RPMI7951 (cell line): ENCODE measurements at regions not wholly inside any gene's neighbourhood (a gene's known extent, or its start where the extent isn't known, plus 50 kb on each side); places are given as distances from the start of the nearest gene placed in this dataset.
"Not testable (repeated sequence)": the region's sequence is repeated elsewhere in the genome, so short reads cannot be mapped to it uniquely, and the experiment has no call there.

Experiments
- DNase-seq: peaks from one replicate; pipeline ENCODE4 v3.0.0-alpha.2; 2012; ENCODE audit warnings: low read depth

DNA sequence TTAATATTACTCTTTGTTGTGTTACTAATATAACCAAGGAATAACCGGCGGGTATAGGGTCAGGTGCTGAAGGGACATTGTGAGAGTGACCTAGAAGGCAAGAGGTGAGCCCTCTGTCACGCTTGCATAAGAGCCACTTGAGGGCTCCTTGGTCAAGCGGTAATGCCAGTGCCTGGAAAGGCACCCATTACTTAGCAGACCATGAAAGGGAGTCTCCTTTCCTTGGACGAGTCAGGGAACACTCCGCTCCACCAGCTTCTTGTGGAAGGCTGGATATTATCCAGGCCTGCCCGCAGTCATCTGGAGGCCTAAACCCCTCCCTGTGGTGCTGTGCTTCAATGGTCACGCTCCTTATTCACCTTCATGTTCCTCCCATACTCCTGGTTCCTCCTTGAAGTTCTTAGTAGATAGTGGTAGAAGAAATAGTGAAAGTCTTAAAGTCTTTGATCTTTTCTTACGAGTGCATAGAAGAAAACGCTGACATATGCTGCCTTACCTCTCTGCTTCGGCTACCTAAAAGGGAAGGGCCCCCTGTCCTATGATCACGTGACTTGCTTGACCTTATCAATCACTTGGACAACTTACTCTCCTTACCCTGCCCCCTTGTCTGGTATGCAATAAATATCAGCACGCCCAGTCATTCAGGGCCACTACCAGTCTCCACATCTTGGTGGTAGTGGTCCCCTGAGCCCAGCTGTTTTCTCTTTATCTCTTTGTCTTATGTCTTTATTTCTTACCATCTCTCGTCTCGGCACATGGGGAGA is 59.6 kb upstream of the DMRTB1 start:
- DNase-seq: not testable (repeated sequence)

DNA sequence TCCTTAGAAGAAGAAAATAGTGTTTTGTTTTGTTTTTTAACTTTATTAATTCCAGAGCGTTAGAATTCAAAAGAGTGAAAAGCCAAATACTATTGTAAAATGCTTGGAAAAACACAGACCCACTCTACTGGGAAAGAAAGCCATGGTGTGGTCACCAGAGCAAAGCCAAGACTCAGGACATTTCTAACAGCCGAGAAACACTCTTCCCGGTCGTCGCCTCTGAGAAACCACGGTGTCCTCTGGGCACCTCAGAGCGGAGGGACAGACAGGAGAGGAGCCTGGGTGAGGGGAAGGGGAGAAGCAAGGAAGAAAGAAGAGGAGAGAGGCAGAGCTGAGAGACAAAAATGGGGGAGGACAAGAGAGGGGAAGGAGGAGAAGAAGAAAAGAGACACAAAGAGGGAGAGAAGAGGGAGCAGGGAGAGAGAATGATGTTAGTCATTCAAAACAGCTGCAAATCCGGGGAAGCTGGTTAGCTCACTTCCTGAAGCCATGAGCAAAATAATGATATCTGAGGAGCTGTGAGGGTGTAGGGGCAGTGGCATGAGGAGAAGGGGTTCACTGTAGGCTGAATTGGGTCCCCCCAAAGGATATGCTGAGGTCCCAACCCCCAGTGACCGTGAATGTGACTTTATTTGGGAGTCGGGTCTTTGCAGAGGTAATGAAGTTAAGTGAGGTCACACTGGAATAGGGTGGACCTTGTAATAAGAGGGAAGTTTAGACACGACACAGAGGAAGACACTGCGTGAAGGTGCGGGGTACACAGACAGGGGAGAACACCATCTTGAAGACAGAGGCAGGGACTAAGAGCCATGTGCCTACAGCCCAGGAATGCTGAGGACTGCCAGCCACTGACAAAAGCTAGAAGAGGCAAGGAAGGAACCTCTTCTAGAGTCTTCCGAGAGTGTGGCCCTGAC is 58.2 kb upstream of the DMRTB1 start:
- DNase-seq: no peak

DNA sequence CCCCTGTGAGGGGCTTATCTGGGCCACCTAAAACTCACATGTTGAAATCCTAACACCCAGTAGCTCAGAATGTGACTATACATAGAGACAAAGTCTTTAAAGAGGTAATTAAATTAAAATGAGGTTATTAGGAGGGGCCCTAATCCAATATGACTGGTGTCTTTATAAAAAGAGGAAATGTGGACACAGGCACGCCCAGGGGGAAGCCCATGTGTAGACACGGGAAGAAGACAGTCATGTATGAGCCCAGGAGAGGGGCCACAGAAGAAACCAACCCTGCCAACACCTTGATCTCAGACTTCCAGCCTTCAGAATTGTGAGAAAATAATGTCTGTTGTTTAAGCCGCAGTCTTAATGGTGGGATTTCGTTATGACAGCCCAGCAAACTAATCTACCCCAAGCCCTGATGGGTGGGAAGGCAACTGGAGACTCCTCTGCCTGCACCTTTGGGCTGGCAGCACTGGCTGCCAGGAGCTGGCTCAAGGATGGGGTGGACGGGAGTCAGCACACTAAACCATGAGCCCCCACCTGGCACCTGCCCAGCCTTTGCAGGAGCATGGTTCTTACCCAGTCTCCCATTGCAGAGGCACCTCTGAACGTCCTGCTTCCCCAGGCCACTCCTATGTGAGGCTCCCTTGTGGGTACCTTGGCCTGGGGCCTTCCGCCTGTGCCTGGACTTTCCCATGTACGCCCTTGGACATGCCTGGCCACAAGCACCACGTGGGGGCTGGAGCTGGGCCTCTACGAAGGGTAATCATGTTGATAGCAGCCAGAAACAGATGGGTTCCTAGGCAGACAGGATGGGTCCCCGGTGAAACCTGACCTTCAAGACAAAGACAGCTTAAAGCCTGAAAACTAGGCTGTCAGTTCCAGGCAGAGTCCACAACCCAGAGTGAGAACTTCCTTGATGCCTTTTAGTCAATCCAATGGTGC is 57.1 kb upstream of the DMRTB1 start:
- DNase-seq: no peak

GRCh38 chr1:53402891-53403655 is 56.1 kb upstream of the DMRTB1 start:
- DNase-seq: no peak

DNA sequence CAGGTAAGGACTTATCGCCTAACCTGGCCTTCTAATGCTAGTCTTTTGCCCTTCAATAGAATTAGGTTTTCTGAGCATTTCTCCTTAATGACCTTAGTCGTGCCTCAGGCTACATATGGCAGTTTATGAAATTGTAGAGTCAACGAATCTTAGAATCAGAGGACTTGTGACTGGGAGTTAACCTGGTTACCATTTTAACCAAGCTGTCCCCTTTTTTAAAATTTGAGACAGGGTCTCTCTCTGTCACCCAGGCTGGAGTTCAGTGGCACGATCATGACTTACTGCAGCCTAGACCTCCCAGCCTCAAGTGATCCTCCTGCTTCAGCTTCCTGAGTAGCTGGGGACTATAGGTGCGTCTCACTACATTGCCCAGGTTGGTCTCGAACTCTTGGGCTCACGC is 53.5 kb upstream of the DMRTB1 start:
- no peak for DNase-seq

DNA sequence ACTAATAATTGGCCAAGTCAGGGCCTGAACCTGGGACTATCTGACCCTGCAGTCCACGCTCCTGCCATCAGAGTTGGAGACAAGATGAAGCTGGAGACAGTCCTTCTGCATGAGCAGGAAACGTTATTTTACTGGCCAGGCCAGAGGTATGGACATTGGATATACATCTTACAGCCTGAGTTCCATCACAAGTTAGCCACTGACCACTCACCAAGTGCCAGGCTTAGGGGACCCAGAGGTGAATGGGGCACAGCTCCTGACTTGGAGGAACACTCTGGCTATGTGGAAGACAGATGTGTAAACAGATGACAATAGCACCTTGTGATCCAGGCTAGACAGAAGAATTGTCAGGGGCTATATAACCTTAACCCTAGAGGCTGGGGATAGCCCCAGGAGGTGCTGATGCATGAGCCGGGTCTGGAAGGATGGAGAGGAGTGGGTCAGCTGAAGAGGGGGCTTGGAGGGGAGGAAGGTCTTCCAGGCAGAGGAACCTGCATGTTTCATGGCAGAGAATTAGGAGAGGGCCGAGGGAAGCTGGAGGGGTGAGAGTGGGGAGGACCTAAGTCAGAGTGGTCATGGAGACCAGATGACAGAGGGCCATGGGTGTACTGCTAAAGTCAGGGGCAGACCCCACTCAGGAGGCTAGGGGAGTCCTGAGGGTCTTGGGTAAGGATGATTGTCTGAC is 52.5 kb upstream of the DMRTB1 start:
- no peak for DNase-seq

DNA sequence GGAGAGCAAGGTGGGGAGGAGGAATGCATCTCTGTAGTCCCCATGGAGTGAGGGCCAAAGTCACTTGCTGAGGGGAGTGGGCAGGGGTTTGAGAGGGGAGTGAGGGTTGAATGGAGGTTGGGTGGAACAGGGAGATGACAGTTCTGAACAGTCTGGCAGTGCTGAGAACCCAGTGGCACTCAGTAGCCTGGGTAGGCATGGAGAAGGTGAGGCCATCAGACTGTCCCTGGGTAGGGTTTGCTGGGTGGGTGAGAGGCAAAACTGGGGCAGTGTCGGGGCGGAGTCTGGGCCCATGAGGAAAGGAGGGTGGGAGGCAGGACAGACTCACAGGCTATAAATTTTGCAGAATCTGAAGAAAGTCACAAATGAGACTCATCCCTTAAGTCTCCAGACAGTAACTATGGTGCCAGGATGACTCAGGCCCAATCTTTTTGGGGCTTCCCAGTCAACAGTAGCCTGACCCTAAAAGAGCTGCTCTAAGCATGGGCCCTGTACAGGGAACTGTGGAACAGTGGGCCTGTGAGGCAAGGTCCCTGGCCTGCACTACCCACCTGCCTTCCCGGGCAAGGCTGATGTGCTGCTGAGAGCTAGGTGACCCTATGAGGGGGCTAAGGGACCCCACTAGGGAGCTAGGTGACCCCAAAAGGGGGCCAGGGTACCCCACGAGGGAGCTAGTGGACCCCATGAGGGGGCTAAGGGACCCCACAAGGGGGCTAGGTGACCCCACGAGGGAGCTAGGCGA is 51.0 kb upstream of the DMRTB1 start:
- DNase-seq: peak; percentile 55

DNA sequence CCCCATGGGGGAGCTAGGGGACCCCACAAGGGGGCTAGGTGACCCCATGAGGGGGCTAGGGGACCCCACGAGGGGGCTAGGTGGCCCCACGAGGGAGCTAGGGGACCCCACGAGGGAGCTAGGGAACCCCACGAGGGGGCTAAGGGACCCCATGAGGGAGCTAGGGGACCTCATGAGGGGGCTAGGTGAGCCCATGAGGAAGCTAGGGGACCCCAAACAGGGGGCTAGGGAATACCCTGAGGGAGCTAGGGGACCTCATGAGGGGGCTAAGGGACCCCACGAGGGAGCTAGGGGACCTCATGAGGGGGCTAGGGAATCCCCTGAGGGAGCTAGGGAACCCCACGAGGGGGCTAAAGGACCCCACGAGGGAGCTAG is 50.5 kb upstream of the DMRTB1 start:
- no peak for DNase-seq

DNA sequence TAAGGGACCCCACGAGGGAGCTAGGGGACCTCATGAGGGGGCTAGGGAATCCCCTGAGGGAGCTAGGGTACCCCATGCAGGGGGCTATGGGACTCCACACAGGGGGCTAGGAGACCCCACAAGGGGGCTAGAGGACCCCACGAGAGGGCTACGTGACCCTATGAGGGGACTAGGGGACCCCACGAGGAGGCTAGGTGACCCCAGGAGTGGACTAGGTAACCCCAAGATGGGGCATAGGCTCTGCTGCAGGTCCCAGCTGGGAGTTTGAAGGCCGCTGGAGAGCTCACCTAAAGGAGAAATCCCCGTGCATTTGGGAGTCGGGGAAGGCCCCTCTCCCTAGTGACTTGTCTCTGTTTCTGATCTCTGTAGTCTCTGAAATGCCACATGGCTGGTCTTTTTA is 50.0 kb upstream of the DMRTB1 start:
- DNase-seq: no peak
